ENCODE measurements at regions not wholly inside any gene's neighbourhood (a gene's known extent, or its start where the extent isn't known, plus 50 kb on each side); places are given as distances from the start of the nearest gene placed in this dataset.

DNA sequence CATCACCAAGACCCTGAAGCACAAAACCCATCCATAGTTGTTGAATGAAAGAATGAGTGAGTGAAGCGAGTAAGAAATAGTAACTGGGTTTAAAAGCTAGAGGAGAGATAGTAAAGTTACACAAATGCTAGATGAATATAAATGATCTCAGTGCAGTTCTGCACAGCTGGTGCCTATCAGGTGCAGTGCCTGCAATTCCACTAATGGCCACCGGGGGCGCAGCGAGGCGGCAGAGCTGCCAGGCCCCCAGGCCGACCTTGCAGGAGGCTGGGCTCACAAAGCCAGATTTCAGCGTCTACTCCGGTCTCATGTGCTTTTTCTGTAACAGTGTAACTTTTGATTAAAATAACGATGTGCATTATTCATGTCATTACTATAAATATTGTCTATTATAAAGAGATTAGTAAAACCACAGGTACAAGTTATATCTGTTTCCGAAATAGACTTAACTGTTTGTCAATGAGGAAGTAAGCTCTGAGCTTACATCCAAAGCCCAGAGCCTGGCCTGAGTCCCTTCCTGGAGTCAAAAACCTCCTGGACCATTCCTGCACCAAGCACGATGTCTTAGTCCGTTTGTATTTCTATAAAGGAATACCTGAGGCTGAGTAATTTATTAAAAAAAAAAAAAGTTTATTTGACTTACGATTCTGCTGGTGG lies 477.6 kb downstream of the NPHP4 start (continued):
- no peak for TF ChIP-seq CHD2 (IDR thresholded peaks at IDR 0.05; ENCODE audit: borderline replicate concordance, low read depth, low read length)
- TF ChIP-seq ZNF622 (IDR thresholded peaks at IDR 0.05), result no peak
- peak; percentile 46 for TF ChIP-seq RAD21 (IDR thresholded peaks at IDR 0.05; ENCODE audit: insufficient read depth, low read depth, low read length)
- TF ChIP-seq IRF4 (IDR thresholded peaks at IDR 0.05; ENCODE audit: low read depth, low read length), result no peak
- TF ChIP-seq, protein P1, sequence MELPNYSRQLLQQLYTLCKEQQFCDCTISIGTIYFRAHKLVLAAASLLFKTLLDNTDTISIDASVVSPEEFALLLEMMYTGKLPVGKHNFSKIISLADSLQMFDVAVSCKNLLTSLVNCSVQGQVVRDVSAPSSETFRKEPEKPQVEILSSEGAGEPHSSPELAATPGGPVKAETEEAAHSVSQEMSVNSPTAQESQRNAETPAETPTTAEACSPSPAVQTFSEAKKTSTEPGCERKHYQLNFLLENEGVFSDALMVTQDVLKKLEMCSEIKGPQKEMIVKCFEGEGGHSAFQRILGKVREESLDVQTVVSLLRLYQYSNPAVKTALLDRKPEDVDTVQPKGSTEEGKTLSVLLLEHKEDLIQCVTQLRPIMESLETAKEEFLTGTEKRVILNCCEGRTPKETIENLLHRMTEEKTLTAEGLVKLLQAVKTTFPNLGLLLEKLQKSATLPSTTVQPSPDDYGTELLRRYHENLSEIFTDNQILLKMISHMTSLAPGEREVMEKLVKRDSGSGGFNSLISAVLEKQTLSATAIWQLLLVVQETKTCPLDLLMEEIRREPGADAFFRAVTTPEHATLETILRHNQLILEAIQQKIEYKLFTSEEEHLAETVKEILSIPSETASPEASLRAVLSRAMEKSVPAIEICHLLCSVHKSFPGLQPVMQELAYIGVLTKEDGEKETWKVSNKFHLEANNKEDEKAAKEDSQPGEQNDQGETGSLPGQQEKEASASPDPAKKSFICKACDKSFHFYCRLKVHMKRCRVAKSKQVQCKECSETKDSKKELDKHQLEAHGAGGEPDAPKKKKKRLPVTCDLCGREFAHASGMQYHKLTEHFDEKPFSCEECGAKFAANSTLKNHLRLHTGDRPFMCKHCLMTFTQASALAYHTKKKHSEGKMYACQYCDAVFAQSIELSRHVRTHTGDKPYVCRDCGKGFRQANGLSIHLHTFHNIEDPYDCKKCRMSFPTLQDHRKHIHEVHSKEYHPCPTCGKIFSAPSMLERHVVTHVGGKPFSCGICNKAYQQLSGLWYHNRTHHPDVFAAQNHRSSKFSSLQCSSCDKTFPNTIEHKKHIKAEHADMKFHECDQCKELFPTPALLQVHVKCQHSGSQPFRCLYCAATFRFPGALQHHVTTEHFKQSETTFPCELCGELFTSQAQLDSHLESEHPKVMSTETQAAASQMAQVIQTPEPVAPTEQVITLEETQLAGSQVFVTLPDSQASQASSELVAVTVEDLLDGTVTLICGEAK (IDR thresholded peaks at IDR 0.05; ENCODE audit: borderline replicate concordance), result no peak
- no peak for TF ChIP-seq SUPT20H (IDR thresholded peaks at IDR 0.05; ENCODE audit: borderline replicate concordance, control insufficient read depth, low read depth, low read length)
- no peak for TF ChIP-seq NBN (IDR thresholded peaks at IDR 0.05)
- peak; percentile 26; the same call in 1 of the 2 replicates for TF ChIP-seq SMC3 (IDR thresholded peaks at IDR 0.05; ENCODE audit: borderline replicate concordance, low read length)
- TF ChIP-seq TCF7 (IDR thresholded peaks at IDR 0.05; ENCODE audit: borderline replicate concordance), result no peak
